GM19463 (cell line): ENCODE measurements at regions not wholly inside any gene's neighbourhood (a gene's known extent, or its start where the extent isn't known, plus 50 kb on each side); places are given as distances from the start of the nearest gene placed in this dataset.
"Not testable (repeated sequence)": the region's sequence is repeated elsewhere in the genome, so short reads cannot be mapped to it uniquely, and the experiment has no call there.

Source experiments
- ATAC-seq: cut with Tn5 transposase; IDR thresholded peaks from one replicate; pipeline ENCODE4 v1.9.1; 2021; ENCODE audit warnings: mild to moderate bottlenecking, moderate library complexity; ENCODE audit not compliant: unreplicated experiment

GRCh38 chr15:37395100-37395468 lies 294.7 kb upstream of the MEIS2 start:
- ATAC-seq: no peak

GRCh38 chr15:37397266-37398022 lies 297.1 kb upstream of the MEIS2 start:
- ATAC-seq: no peak

GRCh38 chr15:37416103-37416502 lies 315.8 kb upstream of the MEIS2 start:
- no peak for ATAC-seq

DNA sequence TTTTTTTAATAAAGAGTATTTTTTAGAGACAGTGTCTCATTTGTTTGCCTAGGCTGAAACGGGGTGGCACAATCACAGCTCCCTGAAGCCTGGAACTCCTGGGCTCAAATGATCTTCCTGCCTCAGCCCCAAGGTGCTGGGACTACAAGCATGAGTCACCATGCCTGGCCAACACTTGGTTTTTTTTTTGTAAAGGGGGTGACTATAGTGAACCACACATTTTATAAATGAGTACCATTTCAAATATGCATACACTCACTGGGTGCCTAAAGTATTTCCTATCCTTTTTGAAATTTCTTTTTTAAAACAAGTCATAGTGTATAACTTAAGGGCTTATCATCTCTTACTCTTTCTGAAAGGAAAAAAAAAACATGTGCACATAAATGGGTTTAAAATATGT lies 325.2 kb upstream of the MEIS2 start:
- no peak for ATAC-seq

DNA sequence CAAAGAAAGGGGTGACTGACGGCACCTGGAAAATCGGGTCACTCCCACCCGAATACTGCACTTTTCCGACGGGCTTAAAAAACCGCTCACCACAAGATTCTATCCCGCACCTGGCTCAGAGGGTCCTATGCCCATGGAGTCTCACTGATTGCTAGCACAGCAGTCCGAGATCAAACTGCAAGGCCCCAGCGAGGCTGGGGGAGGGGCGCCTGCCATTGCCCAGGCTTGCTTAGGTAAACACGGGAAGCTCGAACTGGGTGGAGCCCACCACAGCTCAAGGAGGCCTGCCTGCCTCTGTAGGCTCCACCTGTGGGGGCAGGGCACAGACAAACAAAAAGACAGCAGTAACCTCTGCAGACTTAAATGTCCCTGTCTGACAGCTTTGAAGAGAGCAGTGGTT lies 327.0 kb upstream of the MEIS2 start:
- ATAC-seq: not testable (repeated sequence)

GRCh38 chr15:37446921-37447320 lies 346.6 kb upstream of the MEIS2 start:
- ATAC-seq: no peak

- no peak for ATAC-seq
These were observed 352.1 kb upstream of the MEIS2 start for GRCh38 chr15:37452498-37452897.

DNA sequence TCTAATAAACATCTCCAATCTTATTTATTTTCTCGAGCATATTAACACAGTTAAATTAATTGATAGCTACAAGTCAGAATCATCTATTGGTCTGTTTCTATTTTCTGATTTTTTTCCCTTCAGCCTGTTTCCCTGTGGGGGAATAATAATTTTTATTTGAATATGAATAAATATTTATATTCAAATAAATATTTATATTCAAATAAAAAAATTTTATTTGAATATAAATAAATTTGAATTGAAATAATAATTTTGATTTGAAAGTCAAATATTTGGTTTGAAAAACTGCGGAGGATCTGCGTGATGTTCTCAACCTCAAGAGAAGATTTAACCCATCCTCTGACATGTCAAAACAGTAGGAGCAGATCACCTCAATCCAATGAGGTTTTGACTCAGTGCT lies 380.1 kb upstream of the MEIS2 start:
- no peak for ATAC-seq

GRCh38 chr15:37481126-37481525 lies 380.8 kb upstream of the MEIS2 start:
- ATAC-seq: no peak

- ATAC-seq: no peak
These were observed 383.4 kb upstream of the MEIS2 start for GRCh38 chr15:37483779-37484178.

- no peak for ATAC-seq
These were observed 384.7 kb upstream of the MEIS2 start for GRCh38 chr15:37485056-37485455.

GRCh38 chr15:37490707-37491106 lies 390.4 kb upstream of the MEIS2 start:
- ATAC-seq: no peak

DNA sequence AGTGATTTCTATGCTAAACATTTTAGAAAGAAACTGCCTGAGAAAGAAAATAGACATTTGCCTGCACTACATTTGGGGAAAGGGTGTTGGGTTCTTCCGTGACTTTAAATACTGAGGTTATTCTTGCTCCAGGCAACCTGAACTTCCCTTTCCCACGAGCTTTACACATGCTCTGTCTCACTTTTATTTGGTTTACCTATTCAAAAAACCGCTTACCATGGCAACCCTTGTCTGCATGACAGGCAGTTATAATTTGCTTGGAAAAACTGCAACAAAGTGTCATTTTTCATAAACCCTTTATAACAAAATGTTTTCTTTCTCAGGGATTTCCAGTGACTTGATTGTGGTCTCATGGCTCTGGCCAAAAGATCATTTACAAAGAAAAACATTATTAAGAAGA lies 416.3 kb upstream of the MEIS2 start:
- ATAC-seq: no peak

GRCh38 chr15:37517191-37517895 lies 417.0 kb upstream of the MEIS2 start:
- no peak for ATAC-seq

GRCh38 chr15:37518436-37518835 lies 416.0 kb upstream of the TMCO5A start:
- ATAC-seq: no peak

DNA sequence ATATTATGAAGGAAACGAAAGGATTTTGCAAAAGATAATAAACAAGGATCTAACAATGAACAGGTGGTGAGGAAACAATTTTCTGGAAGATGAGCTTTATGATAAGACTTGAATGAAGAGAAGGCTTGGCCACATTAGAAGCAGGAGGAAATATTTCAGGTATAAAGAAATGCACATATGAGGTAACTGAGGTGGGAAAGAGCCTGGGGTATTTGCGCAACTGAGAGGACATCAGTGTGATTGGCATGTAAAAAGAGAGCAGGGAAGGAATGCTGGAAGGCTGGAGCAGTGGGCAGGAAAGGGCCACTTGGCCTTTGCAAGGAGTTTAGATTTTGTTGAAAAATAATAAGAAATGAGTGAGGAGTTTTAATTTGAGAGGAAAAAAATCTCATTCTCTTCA lies 414.4 kb upstream of the TMCO5A start:
- no peak for ATAC-seq

- no peak for ATAC-seq
These were observed 413.6 kb upstream of the TMCO5A start for GRCh38 chr15:37520882-37521281.

GRCh38 chr15:37524601-37525000 lies 409.8 kb upstream of the TMCO5A start:
- ATAC-seq: no peak

- no peak for ATAC-seq
These were observed 406.0 kb upstream of the TMCO5A start for GRCh38 chr15:37528432-37528831.

DNA sequence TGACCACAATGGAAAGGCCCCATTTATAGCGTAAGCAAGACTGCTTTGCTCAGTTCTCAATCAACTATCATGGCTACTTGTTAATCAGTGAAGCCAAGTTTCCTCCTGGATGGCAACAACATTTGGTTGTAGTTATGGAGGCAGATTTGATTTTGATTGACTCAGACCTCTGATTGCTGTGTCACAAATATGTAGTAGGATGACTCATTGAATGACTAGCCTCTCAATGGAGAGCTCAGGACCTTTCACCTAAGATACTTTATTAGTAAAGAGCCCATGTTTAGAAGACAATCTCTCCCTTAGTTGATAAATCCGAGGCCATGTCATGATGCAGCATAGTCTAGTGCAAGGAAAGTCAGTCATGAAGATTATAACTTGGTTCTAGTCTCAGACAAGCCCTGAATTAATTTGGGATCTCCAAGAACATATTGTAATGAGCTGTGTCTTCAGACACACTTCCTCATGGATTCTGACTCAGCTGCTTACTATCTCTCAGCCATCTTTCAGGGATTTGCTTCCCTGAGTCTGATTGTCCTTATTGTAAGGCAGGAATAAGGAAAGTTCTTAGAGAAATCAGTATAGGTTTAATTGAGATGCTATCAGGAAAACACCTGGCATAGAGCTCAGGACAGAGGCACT lies 397.4 kb upstream of the TMCO5A start:
- no peak for ATAC-seq

DNA sequence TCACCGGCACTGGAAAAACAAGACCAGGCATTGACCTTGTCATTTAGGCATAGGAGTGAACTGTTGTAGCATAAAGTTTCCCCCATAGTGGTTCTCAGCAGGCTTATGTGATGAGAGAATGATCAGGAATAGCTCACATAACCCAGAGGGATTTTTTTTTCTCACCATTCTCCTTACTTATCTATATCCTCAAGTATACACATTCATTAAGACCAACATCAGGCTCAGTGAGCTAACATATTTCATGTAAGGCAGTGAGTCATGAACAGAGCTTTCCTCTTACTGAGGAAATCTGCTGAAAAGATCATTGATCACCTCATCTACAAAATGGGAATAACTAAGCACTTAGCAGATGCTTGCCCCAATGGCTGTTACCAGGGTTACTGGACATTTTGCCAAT lies 396.6 kb upstream of the TMCO5A start:
- ATAC-seq: no peak

- no peak for ATAC-seq
These were observed 386.3 kb upstream of the TMCO5A start for GRCh38 chr15:37548116-37548515.
